ENCODE measurements at regions not wholly inside any gene's neighbourhood (a gene's known extent, or its start where the extent isn't known, plus 50 kb on each side); places are given as distances from the start of the nearest gene placed in this dataset.

GRCh38 chr12:91989143-91989542 is 156.5 kb downstream of the BTG1 start:
- H3K4me1 ChIP-seq = peaks cover 0 to 7% of the 10 kb centered on the region in 2 donors
- H3K27me3 ChIP-seq = no peaks in the 10 kb centered on the region
- intact Hi-C loops (cut with DNase I; ENCODE audit: low total_unique reads) = no loop called here
- H3K36me3 ChIP-seq = no peaks in the 10 kb centered on the region
- no peak overlapping the region for H3K4me3 ChIP-seq
- no peak overlapping the region for H3K27ac ChIP-seq
- TF ChIP-seq POLR2A (IDR thresholded peaks at IDR 0.05) (no peak), CTCF (IDR thresholded peaks at IDR 0.05) (no peak)
- no peaks in the 10 kb centered on the region for H3K9me3 ChIP-seq
- no peak for DNase-seq

- Histone ChIP-seq H3K36me3 (no peaks in the 10 kb centered on the region), H3K9me3 (no peaks in the 10 kb centered on the region), H3K4me1 (peaks cover 0 to 16% of the 10 kb centered on the region in 2 donors), H3K27me3 (no peaks in the 10 kb centered on the region), H3K27ac (peak overlapping the region in 1 of 2 donors; percentile 26), H3K4me3 (no peak overlapping the region)
- TF ChIP-seq POLR2A (IDR thresholded peaks at IDR 0.05) (no peak), CTCF (IDR thresholded peaks at IDR 0.05) (no peak)
- intact Hi-C loops (cut with DNase I; ENCODE audit: low total_unique reads) = no loop called here
- DNase-seq = peak in 1 of 2 donors; percentile 51
Observed at GRCh38 chr12:91988086-91988923, 157.3 kb downstream of the BTG1 start.

- no peaks in the 10 kb centered on the region for H3K9me3 ChIP-seq
- H3K27ac ChIP-seq = peak overlapping the region; percentile 60 to 66
- intact Hi-C loops (cut with DNase I; ENCODE audit: low total_unique reads) = no loop called here
- no peak for TF ChIP-seq CTCF (IDR thresholded peaks at IDR 0.05)
- no peak for TF ChIP-seq POLR2A (IDR thresholded peaks at IDR 0.05)
- DNase-seq = no peak
- H3K4me1 ChIP-seq = peaks cover 0 to 18% of the 10 kb centered on the region in 2 donors
- no peak overlapping the region for H3K4me3 ChIP-seq
- no peaks in the 10 kb centered on the region for H3K27me3 ChIP-seq
- no peaks in the 10 kb centered on the region for H3K36me3 ChIP-seq
Observed at GRCh38 chr12:91986084-91986483, 159.6 kb downstream of the BTG1 start.

GRCh38 chr12:91985002-91985787 is 160.5 kb downstream of the BTG1 start:
- DNase-seq = peak in 1 of 2 donors; percentile 51
- no peaks in the 10 kb centered on the region for H3K9me3 ChIP-seq
- peaks cover 0 to 18% of the 10 kb centered on the region in 2 donors for H3K4me1 ChIP-seq
- H3K4me3 ChIP-seq = no peak overlapping the region
- H3K27me3 ChIP-seq = no peaks in the 10 kb centered on the region
- no peaks in the 10 kb centered on the region for H3K36me3 ChIP-seq
- intact Hi-C loops (cut with DNase I; ENCODE audit: low total_unique reads) = no loop called here
- H3K27ac ChIP-seq = peak overlapping the region; percentile 60 to 66
- TF ChIP-seq POLR2A (IDR thresholded peaks at IDR 0.05) = no peak
- no peak for TF ChIP-seq CTCF (IDR thresholded peaks at IDR 0.05)

GRCh38 chr12:91984556-91984955 is 161.1 kb downstream of the BTG1 start:
- Histone ChIP-seq H3K9me3 (no peaks in the 10 kb centered on the region), H3K27ac (peak overlapping the region; percentile 60 to 66)

More at GRCh38 chr12:91984556-91984955, 161.1 kb downstream of the BTG1 start:
- intact Hi-C loops (cut with DNase I; ENCODE audit: low total_unique reads) = no loop called here
- TF ChIP-seq CTCF (IDR thresholded peaks at IDR 0.05) (no peak), POLR2A (IDR thresholded peaks at IDR 0.05) (no peak)
- no peaks in the 10 kb centered on the region for H3K36me3 ChIP-seq
- H3K4me3 ChIP-seq = no peak overlapping the region
- peaks cover 0 to 18% of the 10 kb centered on the region in 2 donors for H3K4me1 ChIP-seq
- no peaks in the 10 kb centered on the region for H3K27me3 ChIP-seq
- DNase-seq = no peak

All from uterus (tissue), 3 donors.